RKO (cell line): ENCODE measurements at regions not wholly inside any gene's neighbourhood (a gene's known extent, or its start where the extent isn't known, plus 50 kb on each side); places are given as distances from the start of the nearest gene placed in this dataset.
A peak's percentile ranks its signal among the peaks of the same experiment; 100 is the strongest.

Experiments used
- DNase-seq: peaks from one replicate; pipeline ENCODE4 v3.0.0-alpha.2; 2016; ENCODE audit warnings: low spot score

DNA sequence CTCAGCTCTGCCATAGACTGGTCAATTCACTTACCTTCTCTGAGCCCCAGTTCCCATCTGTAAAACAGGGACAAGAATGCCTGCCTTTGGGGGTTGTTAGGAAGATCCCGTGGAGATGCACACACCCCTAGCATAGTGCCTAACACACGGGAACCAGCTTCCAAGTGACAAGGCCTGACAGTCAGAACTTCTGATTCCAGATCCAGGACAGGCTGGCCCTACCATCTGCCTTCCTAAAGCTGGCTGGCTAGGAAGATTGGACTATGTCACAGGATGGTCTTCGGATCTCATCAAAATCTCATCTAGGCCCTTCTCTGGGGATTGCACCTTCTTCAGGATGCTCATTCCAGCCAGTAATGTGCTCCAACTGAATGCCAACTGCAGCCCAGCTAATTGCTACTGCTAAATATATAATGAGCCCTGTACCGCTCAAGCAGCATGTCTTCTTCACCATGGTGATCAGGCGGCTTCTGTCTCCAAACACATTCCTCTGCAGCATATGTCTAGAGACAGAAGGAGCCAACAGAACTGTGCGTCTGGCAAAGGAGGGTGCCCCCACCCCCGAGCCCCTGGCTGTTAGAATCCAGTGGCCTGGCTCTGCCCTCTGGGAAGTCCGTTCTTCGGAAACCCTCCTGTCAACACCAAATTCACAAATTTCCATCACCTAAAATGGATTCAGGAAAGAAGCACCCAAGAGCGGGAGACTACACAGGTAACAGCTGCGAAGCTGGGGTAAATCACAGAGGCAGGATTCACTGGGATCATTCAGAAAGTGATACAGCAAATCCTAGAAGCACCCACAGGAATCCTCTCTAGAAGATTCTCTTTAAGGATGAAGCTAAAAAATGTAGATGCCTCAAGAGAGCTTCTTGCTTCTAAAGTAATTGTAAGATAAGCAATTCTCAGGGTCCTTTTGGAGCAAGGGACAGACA, 142.1 kb upstream of the EEPD1 start:
- no peak for DNase-seq

DNA sequence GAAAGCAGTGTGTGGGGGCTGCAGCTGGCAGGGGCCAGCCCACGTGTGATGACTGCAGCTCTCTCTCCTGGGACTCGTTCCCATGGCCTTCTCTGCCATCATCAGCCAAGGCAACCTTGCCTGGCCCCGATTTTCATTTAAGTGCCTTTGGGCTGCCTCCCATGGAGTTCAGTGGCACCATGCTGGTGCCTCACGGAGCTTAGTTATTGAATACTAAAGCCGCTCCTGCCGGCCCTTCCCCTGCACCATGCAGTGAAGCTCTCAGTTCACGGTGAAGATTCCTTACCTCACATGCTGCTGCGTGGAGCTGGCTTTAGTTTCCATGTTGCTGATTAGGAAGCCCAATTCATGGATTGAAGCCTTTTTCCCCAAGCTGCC, 141.5 kb upstream of the EEPD1 start:
- no peak for DNase-seq

DNA sequence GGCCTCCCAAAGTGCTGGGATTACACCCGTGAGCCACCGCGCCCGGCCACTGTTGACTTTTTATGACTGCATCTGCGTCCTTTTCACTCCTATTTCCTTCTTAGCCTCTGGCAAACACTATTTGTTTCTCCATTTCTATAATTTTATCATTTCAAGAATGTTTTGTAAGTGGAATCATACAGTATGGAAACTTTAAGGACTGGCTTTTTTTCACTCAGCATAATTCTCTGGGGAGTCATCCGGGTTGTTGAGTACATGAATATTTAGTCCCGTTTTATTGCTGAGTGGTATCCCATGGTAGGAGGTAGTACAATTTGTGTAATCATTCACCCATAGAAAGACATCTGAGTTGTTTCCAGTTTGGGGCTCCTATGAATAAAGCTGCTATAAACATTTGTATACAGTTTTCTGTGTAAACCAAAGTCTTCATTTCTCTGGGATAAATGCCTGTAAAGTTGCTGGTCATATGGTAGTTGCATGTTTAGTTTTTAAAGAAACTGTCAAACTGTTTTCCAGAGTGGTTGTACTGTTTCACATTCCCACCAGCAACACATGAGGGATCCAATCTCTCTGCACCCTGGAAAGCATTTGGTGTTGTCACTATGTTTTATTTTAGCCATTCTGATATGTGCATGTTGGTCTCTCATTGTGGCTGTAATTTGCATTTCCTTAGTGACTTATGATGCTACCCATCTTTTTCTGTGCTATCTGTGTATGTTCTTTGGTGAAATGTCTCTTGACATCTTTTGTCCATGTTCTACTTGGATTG, 139.6 kb upstream of the EEPD1 start:
- no peak for DNase-seq

DNA sequence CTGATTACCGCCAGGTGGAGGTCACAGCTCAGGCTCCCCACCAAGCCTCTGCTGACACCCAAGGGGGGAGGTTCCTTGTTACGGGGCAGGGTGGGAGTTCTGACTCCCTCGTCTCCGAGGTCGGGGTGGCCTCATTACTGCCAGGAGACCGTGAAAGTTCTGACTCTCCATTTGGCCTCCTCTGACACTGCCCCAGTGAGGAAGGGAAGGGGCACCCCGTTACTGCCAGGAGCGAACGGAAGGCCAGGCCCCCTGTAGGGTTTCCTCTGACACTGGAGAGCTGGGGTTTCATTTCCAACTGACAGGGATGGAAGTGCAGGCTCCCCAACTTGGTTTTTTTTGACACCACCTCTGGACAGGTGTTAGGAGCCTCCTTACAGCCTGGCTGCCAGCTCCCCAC, 138.1 kb upstream of the EEPD1 start:
- DNase-seq = no peak

DNA sequence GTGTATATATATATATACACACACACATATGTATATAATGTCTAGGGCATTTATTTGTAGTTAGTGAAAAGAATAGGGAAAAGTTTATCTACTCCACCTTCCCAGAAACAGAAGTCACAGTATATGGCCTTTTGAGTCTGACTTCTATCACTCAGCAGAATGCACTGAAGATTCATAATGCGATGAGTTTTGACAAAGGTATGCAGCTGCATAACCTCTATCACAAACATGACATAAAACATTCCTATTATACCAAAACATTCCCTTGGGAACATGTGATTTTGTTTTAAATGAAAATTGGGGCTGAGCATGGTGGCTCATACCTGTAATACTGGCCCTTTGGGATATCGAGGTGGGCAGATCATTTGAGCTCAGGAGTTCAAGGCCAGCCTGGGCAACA, 137.3 kb upstream of the EEPD1 start:
- no peak for DNase-seq

DNA sequence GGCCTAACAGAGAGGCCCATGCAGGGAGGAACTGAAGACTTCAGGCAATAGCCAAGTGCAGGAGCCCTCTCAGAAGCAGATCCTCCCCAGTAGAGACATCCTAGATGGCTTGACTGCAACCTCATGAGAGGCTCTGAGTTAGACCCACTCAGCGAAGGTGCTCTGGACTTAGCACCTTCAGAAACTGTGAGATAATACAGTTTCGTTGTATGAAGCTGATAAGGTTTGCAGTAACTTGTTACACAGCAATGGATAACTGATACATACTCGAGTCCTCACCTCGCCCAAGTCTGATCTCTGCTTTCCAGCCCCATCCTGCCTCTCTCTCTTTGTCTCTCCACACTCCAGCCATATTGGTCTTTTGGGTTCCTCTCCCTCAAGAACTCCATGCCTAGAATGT, 136.4 kb upstream of the EEPD1 start:
- no peak for DNase-seq

DNA sequence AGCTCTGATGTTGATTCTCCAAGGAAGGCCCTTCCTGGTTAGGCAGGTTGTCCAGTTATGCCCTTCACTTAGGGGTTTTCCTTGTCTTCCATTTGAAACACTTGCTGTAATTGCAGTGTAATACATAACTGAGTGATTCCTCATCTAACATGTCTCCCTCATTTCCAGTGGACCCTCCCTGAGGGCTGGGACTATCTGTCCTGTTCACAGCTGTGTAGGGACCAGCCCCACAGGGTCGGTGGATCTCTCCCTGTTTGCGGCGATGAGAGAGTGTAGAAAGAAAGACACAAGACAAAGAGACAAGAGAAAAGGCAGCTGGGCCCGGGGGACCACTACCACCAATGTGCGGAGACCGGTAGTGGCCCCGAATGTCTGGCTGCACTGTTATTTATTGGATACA, 135.9 kb upstream of the EEPD1 start:
- no peak for DNase-seq

DNA sequence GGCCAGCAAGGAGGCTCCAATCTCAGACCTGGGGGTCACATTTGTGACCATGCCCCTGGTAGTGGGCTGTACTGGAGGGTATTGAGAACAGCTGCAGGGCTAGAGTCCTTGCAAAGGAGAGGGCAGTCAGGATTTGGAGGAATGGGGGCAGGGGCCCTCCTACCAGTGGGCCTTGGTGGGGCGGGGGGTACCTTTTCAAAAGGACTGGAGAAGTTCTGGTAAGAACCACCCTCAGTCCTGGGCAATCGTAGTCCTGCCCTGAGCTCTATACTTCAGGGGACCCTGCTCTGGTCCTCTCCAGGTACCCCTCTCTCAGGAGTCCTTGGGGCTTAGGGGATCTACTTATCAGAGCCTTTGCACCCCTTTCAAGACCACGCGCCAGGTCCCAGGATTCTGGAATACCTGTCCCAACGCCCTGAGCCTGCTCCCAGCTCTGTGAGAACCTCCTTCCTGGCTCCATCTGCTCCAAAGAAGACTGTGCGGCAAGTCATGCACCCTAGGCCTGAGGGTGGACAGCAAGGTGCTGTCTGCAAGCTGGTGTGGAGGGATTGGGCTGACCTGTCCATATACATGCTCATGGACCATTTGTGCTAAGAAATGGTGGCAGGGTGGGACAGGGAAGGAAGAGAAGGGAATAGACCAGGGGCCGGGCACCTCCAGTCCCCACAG, 134.1 kb upstream of the EEPD1 start:
- no peak for DNase-seq

DNA sequence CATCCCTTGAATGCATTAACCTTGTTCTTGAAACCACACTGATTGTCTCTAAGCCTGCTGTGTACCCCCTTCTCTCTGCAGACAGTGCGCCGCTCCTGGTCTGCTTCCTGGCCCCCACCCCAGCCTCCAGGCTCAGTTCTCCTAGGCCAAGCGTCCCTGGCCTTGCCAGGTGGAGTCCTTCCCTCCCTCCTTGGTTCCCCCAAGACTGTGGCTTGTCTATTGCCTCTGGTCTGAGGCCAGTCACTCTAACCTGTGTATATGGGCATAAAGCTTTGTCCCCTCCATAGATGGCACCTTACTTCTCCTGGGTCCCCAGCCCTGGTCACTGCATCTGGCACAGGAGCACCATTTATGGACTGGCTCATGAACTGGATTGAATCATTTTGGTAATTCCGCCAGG, 133.5 kb upstream of the EEPD1 start:
- DNase-seq = no peak

DNA sequence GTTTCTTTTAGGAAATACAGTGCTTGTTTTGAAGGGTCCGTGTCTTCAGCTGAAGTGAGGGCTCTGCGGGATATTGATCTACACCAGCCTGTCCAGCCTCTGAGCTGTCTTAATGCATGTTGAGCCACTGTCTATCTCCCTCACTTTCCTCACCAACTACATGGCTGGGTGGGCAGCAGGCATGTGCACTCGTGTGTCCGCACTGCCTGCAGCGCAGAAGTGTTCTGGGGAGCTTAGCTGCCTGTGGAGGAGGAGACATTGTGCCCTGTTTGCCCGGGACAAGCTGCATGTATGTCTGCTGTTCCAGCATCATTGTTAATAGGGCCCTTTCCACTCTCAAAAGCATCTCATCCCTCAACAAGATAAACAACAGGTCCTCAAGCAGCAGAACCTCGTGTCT, 133.1 kb upstream of the EEPD1 start:
- DNase-seq = no peak

DNA sequence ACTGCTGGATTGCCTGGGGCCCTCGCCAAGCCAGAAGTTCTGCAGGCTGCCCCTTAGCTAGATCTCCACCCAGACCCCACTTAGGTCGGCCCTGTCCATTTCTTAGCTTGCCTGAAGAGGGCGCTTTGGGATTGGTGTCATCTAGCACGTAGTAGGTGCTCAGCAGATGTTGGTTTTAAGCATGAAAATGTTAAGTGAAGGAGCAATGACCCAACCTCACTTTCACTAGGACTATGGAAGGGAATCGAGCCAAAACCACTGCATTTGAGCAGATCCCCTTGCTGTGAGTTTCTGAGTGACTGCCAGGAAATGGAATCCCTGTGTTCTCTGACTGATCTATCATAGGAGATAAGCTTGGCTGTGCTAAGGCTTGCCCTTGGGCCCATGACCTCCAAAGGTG, 131.7 kb upstream of the EEPD1 start:
- DNase-seq = no peak

DNA sequence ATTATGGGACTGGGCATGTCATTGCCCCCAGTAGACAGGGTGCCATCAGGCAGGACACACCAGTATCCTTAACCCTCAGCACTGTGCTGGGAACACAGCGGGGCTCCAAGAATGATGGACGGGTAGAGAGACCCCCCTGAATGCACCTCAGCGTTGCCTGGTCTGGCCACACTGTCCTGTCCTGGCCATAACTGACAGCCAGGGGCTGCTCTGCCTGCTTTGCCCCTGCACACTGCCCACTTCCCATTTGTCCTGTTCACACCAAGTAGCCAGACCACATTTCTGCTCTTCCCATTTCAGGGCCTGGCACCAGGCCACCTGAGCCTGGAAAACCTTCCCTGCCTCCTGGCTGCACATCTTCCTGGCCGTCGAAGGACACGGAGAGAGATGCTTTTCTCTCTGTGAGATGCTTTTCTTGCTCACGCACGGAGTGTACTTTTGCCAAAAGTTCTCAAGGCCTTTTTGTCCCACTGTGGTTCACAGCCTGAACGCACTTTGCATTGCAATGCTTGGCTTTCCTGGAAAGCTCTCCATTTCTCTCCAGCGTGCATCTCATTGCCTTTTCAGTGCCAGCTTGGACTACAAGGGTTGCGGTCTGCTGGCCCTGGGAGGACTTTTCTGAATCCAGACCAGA, 131.0 kb upstream of the EEPD1 start:
- DNase-seq = no peak

DNA sequence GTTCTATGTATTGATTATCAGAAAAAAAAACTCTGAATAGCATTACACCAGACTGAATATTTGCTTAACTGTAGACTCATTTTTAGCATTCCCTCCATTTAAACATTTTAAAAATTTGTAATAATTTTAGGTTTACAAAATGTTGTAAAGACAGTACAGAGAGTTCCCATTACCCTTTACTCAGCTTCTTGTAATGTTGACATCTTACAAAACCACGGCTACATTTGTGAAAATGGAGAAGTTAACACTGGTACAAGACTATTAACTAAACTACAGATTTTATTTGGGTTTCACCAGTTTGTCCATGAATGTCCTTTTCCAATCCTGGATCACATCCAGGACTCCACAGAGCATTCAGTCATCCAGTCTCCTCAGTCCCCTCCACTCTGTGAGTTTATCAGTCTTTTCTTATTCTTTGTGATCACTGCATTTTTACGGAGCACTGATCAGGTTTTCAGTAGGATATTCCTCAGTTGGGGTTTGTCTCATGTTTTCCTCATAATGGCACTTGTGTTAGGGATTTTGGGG, 130.0 kb upstream of the EEPD1 start:
- no peak for DNase-seq

DNA sequence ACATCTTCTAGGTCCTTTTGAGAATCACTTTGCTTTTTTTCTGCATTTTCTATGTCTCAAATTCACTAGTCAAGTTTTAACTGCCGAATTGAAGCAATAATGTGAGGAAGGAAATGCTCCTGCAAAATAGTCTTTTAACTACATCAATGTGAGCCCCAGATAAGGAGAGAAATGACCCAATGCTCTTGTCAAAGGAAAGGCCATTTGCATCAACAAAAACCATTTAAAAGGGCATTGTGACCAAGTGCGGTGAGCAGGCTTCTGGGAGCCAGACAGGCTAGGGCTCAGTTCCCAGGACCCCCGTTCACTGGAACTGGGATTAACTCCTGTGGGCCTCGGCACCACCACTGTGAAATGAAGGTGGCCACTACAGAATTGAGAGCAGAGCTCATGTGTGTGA, 127.9 kb upstream of the EEPD1 start:
- DNase-seq = no peak

DNA sequence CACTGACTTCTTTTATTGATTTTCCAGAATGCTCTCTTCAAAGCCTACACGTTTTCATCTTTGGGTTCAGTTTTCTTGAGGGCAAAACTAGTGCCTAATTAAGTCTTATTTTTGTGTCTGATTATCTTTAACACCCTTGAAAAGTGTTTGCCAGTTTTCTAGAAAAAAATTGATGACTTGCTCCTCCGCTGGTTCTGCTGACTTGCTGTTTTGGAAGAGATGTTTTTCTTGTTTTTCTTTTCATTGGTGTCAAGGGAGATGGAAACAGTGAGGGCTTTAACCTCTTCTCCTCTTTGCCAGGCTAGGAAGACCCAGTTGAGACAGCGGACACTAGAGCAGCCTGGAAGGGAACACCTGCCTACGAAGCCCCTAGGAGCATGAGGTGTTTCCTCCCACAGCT, 123.7 kb upstream of the EEPD1 start:
- DNase-seq = no peak

DNA sequence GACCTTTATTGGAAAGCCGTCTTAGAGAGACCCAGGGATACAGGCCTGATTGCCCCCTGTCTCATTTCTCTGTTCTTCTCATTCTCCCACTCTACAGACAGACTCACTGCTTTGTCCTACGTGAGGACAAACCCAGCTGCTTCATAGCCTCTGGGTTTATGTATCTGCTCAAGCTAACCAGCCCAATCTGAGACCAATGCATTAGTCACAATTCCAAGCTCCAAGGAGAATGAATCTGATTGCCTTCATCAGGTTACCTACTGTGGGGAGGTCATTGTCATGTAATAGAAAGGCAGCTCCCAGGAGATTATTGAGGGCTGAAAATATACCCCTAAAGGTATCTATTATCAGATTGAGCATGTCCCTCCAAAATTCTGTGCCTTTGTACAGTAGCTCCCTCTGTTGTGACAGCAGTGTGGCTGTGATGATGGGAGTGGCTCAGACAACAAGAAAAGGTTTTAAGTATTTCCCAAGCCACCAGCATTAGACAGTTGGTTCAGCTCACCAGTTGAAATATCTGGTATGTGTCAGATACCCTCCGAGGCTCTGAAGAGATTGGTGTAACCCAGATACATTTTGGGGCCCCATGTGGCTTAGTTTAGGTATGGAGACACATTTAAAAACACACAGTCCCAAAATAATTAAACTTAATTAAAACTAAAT, 123.1 kb upstream of the EEPD1 start:
- no peak for DNase-seq

DNA sequence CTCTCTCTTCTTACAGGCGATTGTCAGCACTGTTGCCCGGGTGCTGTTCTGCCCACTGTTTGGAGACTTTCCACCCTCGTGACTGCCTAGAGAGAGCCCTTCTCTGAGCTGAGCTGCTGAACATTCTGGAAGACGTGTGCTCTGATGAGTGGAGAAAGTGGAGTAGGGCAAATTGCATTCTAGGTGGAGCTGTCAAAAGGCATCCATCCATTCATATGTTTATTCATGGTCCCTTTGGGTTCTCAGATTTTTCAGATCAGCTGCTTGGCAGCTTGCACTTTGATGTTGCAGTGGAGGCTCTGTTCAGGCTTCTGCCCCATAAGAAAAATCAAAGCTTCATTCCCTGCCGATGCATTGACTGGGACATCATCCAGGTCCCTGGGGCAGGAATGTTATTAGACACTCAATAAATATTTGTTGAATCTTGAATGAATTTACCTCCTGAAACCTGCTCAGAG, 120.7 kb upstream of the EEPD1 start:
- DNase-seq = no peak

DNA sequence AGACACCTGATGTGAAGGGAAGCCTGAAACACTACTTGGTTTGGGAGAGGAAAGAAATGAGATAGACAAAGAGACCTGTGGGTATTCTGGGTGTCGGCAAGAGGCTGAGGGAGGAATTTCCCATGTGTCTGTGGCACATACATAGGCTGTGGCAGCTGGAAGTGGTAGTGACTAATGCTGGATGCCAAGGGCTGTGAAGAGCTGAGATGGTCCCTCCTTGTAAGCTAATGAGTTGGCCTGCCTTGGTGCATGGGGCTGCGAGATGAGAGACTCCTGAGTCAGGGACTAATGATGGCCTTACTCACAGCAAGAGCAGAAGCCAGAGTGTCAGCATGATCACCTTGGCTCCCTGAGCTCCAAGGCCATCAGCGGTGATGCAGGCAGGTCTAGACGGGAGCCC, 119.0 kb upstream of the EEPD1 start:
- DNase-seq = peak; percentile 52

DNA sequence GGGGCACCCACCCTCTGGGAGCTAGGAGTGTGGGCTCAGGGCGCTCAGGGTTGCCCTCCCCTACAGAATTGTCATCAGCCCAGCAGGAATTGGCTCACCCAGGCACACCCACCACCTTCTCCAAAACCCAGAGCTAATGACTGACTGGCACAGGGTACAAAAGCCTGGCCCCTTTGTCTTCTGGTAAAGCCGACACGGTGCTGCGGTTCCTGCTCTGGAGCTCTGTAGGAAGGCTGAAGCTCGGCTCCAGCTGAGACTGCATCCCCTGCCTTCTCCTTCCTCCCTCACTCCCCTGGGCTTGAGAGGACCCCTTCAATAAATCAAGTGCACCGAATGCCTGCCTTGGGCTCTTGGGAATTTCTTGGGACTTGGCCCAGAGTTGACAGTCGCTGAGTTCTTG, 117.9 kb upstream of the EEPD1 start:
- DNase-seq = no peak

DNA sequence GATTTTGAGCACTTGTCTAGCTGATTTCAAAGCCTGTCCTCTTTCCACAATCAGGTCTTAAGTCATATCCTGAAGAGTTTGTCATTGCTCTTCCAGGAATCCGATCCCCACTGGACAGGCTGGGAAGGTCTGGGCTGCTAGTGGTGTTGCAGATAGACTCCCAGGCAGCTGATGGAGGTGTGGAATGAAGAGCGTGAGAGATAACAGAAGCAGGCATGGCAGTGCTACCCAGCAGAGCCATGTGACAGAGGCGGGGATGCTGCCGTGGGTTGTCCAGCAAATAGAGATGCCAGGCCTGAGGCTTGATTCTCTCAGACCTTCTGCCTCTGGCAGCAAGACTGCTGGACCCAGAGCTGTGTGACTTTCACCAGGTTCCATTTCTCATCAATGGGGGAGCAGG, 116.5 kb upstream of the EEPD1 start:
- no peak for DNase-seq

DNA sequence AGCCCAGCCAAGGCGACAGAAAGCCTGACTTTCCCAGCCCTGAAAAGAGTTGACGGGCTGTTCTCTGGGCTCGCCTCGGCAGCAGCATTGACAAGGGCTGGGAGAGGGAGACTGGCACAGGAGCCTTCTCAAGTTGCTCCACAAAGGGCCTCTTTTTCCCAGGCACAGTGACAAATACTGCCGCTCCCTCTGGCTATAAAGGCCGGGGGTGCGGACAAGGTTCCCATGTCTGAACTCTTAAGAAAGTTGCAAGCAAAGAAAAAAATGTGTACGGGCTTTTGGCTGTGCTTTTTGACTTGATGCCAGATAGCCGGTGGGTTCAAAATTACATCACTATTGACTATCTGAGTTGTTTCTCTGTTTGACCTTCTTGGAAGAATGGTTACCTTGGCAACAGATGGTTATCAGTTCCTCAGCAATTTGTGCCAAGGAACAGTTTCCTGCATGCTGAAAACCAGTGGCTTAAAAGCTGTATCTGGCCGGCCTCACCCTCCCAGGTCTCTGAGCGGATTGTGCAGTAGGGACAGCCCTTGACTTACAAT, 115.9 kb upstream of the EEPD1 start:
- no peak for DNase-seq
